K562 (cell line): ENCODE measurements at regions not wholly inside any gene's neighbourhood (a gene's known extent, or its start where the extent isn't known, plus 50 kb on each side); places are given as distances from the start of the nearest gene placed in this dataset.

Experiments used
- ATAC-seq: fragments of 200-7000 bp; cut with Tn5 transposase; 3 replicates; pipeline ENCODE4 v1.9.1; 2020; ENCODE audit warnings: moderate library complexity
- BruUV-seq: library from RNA; stranded (reverse); fragments of 400-500 nt; replicated peaks from 2 replicates; lab custom pipeline; 2021; lab: Mats Ljungman, UMichigan
- CTCF ChIA-PET: fragments of 300-600 bp; formaldehyde crosslinking; extraction: SDS; loops from one replicate; lab custom pipeline; 2021; ENCODE audit warnings: low intra/inter-chr PET ratio; lab: Yijun Ruan, JAX
- POLR2A ChIA-PET: fragments of 300-600, 350-650 bp; sonication (Branson Sonifier 250); formaldehyde crosslinking; extraction: SDS; loops from one replicate; lab custom pipeline; 2021; ENCODE audit warnings: antibody characterized with exemption, inconsistent platforms; lab: Yijun Ruan, JAX
- DNase-seq, 4 experiments: peaks; one replicate each; pipeline versions ENCODE4 v3.0.0 to v3.0.0-alpha.2; 2011 to 2018; ENCODE audit warnings: low spot score in 3 of 4, mixed read lengths in 3 of 4; ENCODE audit errors: extremely low read depth in 1 of 4
- FAIRE-seq: peaks from 2 replicates; lab custom pipeline; 2011; peaks lifted over from hg19 to GRCh38; lab: Jason Lieb, UNC
- H2AFZ ChIP-seq: 2 replicates; pipeline ENCODE4 v1.6.0; 2011; ENCODE audit warnings: low read depth, low read length, control low read depth, inconsistent platforms
- H3K27ac ChIP-seq: fragments of 200-600 bp; 3 replicates; pipeline ENCODE4 v1.8.0; 2011; ENCODE audit warnings: low read depth, mild to moderate bottlenecking, control low read depth, inconsistent platforms, low read length, moderate library complexity, mixed read lengths; ENCODE audit errors: extremely low read depth
- H3K27me3 ChIP-seq, 2 experiments: fragments of 300-600 bp in 1 of 2; 2 replicates in 1 of 2; 3 replicates in 1 of 2; pipeline versions ENCODE4 v1.6.0 to v1.8.0; 2011; ENCODE audit warnings: inconsistent platforms in 2 of 2, low read length in 2 of 2, mild to moderate bottlenecking in 1 of 2, mixed read lengths in 1 of 2, moderate library complexity in 1 of 2; ENCODE audit not compliant: control insufficient read depth in 2 of 2, insufficient read depth in 2 of 2
- H3K36me3 ChIP-seq: fragments of 300-600 bp; 3 replicates; pipeline ENCODE4 v1.8.0; 2011; ENCODE audit warnings: mild to moderate bottlenecking, low read length, inconsistent platforms; ENCODE audit not compliant: control insufficient read depth, insufficient read depth
- H3K4me1 ChIP-seq, 2 experiments: fragments of 200-600 bp in 1 of 2; replicated peaks in 1 of 2; 2 replicates in 1 of 2; 3 replicates in 1 of 2; pipeline versions ENCODE4 v1.5.1 to v1.8.0; 2011; ENCODE audit warnings: inconsistent platforms in 2 of 2, low read length in 2 of 2, mild to moderate bottlenecking in 1 of 2, mixed read lengths in 1 of 2, moderate library complexity in 1 of 2; ENCODE audit not compliant: control insufficient read depth in 2 of 2, insufficient read depth in 2 of 2
- H3K4me2 ChIP-seq: 2 replicates; pipeline ENCODE4 v1.6.1; 2011; ENCODE audit warnings: low read length, control low read depth, inconsistent platforms, mixed read lengths; ENCODE audit not compliant: insufficient read depth
- H3K4me3 ChIP-seq: fragments of 200-600 bp; sonication (generic), shearing (Covaris generic); 2 replicates; pipeline ENCODE4 v1.5.1; 2016; ENCODE audit warnings: control low read depth, inconsistent platforms
- H3K79me2 ChIP-seq: fragments of 200-600 bp; 3 replicates; pipeline ENCODE4 v1.8.0; 2011; ENCODE audit warnings: low read length, inconsistent platforms; ENCODE audit not compliant: control insufficient read depth, insufficient read depth
- H3K9ac ChIP-seq, 2 experiments: 2 replicates each; pipeline versions ENCODE4 v1.6.0 to v1.6.1; 2011; ENCODE audit warnings: low read depth in 2 of 2, low read length in 2 of 2, control low read depth in 1 of 2, inconsistent platforms in 1 of 2, mild to moderate bottlenecking in 1 of 2, mixed read lengths in 1 of 2; ENCODE audit not compliant: insufficient read depth in 1 of 2
- H3K9me1 ChIP-seq: one replicate; pipeline ENCODE4 v1.6.0; 2011; ENCODE audit warnings: inconsistent platforms, mild to moderate bottlenecking, low read length, moderate library complexity; ENCODE audit not compliant: control insufficient read depth, insufficient read depth
- H3K9me3 ChIP-seq: replicated peaks from 2 replicates; pipeline ENCODE4 v1.5.1; 2011; ENCODE audit warnings: low read depth, low read length, inconsistent platforms; ENCODE audit not compliant: control insufficient read depth, insufficient read depth
- H4K20me1 ChIP-seq: replicated peaks from 2 replicates; pipeline ENCODE4 v1.6.1; 2011; ENCODE audit warnings: low read length, inconsistent platforms, mixed read lengths; ENCODE audit not compliant: control insufficient read depth, insufficient read depth
- ETV6 ChIP-seq, 3 experiments: fragments of 150-350 bp in 1 of 3; sonication (generic) in 1 of 3; formaldehyde crosslinking in 1 of 3; IDR thresholded peaks; 2 replicates each; pipeline versions ENCODE4 v1.6.1 to v1.8.0; 2014 to 2022; ENCODE audit warnings: borderline replicate concordance in 2 of 3, low read depth in 2 of 3, antibody characterized with exemption in 1 of 3, low read length in 1 of 3, mild to moderate bottlenecking in 1 of 3, missing genetic modification reagents in 1 of 3
- EWSR1 ChIP-seq: fragments of 450-650 bp; IDR thresholded peaks from 2 replicates; pipeline ENCODE4 v1.6.1; 2018; ENCODE audit warnings: borderline replicate concordance, mild to moderate bottlenecking, low read depth, moderate library complexity; ENCODE audit not compliant: partially characterized antibody
- HDGF ChIP-seq: fragments of 450-650 bp; IDR thresholded peaks from 2 replicates; pipeline ENCODE4 v1.6.1; 2016
- KDM2B ChIP-seq: fragments of 250-450 bp; sonication (Bioruptor Pico); IDR thresholded peaks from 2 replicates; pipeline ENCODE4 v1.8.0; 2021; ENCODE audit warnings: mild to moderate bottlenecking, moderate library complexity
- XRCC5 ChIP-seq: fragments of 200-400 bp; formaldehyde crosslinking; IDR thresholded peaks from 2 replicates; pipeline ENCODE4 v1.6.1; 2017; ENCODE audit warnings: low read depth, mild to moderate bottlenecking, low read length
- ZC3H11A ChIP-seq: IDR thresholded peaks from 2 replicates; pipeline ENCODE4 v1.6.1; 2012; ENCODE audit warnings: low read depth, low read length, improper control_type of control experiment
- ZNF79 ChIP-seq: fragments of 250-450 bp; sonication (Bioruptor Pico); IDR thresholded peaks from 2 replicates; pipeline ENCODE4 v1.4.0; 2020; ENCODE audit warnings: low read depth, mild to moderate bottlenecking, moderate library complexity
- WGBS: fragments of 100-300 bp; shearing (Covaris generic); methylation state at CpG from one replicate; pipeline ENCODE4 v1.1.6; 2016; ENCODE audit warnings: low coverage, mixed read lengths; ENCODE audit not compliant: insufficient coverage; ENCODE audit errors: missing lambda C conversion rate; 5-methylcytosine and 5-hydroxymethylcytosine counted together
- in situ Hi-C: fragments of 300-500 bp; cut with MboI; formaldehyde crosslinking; loops from 4 replicates; pipeline ENCODE4 v1.15.0; 2018; ENCODE audit warnings: inconsistent platforms, mixed read lengths
- intact Hi-C: fragments of 100-400 bp; cut with micrococcal nuclease; formaldehyde crosslinking; loops from 2 replicates; pipeline ENCODE4 v1.14.2; 2022
- TF ChIP-seq, protein P1 (sequence below): sonication (generic); formaldehyde crosslinking; IDR thresholded peaks from 2 replicates; pipeline ENCODE4 v1.8.0; 2022; ENCODE audit warnings: mild to moderate bottlenecking, missing genetic modification reagents
- TF ChIP-seq, protein P2 (sequence below): sonication (generic); formaldehyde crosslinking; IDR thresholded peaks from 2 replicates; pipeline ENCODE4 v1.9.0; 2022; ENCODE audit warnings: mild to moderate bottlenecking, missing genetic modification reagents

DNA sequence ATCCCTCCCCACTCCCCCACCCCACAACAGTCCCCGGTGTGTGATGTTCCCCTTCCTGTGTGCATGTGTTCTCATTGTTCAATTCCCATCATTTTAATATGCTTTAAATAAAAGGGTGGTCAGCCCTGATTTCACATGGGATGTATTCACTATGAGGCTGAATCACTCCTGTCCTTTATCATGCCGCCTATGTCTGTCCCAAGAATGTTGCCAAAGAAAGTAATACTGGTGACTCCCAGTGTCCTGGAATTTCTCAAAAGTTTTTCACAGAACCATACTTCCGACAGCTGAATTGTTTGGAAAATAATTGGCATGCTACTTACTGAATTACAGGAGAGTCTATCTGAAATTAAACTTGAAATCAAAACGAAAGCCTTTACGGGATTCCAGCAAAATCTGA, 217.7 kb downstream of the HAO1 start:
- Histone ChIP-seq H2AFZ (no peak overlapping the region), H3K36me3 (no peaks in the 10 kb centered on the region), H3K79me2 (no peaks in the 10 kb centered on the region), H4K20me1 (no peaks in the 10 kb centered on the region), H3K9me3 (no peaks in the 10 kb centered on the region), H3K9ac (no peak overlapping the region), H3K27ac (no peak overlapping the region), H3K4me1 (no peaks in the 10 kb centered on the region), H3K4me3 (no peak overlapping the region), H3K4me2 (no peak overlapping the region), H3K9me1 (no peaks in the 10 kb centered on the region), H3K27me3 (no peaks in the 10 kb centered on the region)
- FAIRE-seq: no peak
- no TSS peak for BruUV-seq
- intact Hi-C loops: no loop called here
- CTCF ChIA-PET: no interaction called here
- DNase-seq: no peak
- ATAC-seq: no peak
- no peak for TF ChIP-seq ETV6 (IDR thresholded peaks at IDR 0.05; ENCODE audit: borderline replicate concordance in 1 of 2, low read depth in 2 of 2, low read length in 1 of 2)
- no peak for TF ChIP-seq ETV6 (CRISPR knock-in tag; IDR thresholded peaks at IDR 0.05; ENCODE audit: borderline replicate concordance)
- no peak for TF ChIP-seq XRCC5
- TF ChIP-seq EWSR1: no peak
- no peak for TF ChIP-seq KDM2B (CRISPR knock-in tag)
- TF ChIP-seq, protein P1, sequence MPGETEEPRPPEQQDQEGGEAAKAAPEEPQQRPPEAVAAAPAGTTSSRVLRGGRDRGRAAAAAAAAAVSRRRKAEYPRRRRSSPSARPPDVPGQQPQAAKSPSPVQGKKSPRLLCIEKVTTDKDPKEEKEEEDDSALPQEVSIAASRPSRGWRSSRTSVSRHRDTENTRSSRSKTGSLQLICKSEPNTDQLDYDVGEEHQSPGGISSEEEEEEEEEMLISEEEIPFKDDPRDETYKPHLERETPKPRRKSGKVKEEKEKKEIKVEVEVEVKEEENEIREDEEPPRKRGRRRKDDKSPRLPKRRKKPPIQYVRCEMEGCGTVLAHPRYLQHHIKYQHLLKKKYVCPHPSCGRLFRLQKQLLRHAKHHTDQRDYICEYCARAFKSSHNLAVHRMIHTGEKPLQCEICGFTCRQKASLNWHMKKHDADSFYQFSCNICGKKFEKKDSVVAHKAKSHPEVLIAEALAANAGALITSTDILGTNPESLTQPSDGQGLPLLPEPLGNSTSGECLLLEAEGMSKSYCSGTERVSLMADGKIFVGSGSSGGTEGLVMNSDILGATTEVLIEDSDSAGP (CRISPR knock-in tag): no peak
- no peak for TF ChIP-seq ZNF79 (CRISPR knock-in tag)
- no peak for TF ChIP-seq ZC3H11A
- TF ChIP-seq, protein P2, sequence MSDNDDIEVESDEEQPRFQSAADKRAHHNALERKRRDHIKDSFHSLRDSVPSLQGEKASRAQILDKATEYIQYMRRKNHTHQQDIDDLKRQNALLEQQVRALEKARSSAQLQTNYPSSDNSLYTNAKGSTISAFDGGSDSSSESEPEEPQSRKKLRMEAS (CRISPR knock-in tag): no peak
- no peak for TF ChIP-seq HDGF
- WGBS: 9% methylated on average over 4 of the region's 5 CpGs
- in situ Hi-C loops: no loop called here
- POLR2A ChIA-PET: no interaction called here
